ENCODE measurements at regions not wholly inside any gene's neighbourhood (a gene's known extent, or its start where the extent isn't known, plus 50 kb on each side); places are given as distances from the start of the nearest gene placed in this dataset.

GRCh38 chr3:107008213-107008612, 369.0 kb upstream of the CCDC54 start:
- no peaks in the 10 kb centered on the region for H3K36me3 Mint-ChIP-seq (ENCODE audit: low read depth)
- no peaks in the 10 kb centered on the region for H3K4me1 Mint-ChIP-seq
- no peak overlapping the region for H3K27ac Mint-ChIP-seq
- no peaks in the 10 kb centered on the region for H3K27me3 Mint-ChIP-seq
- no peak for DNase-seq
- intact Hi-C loops (cut with micrococcal nuclease): no loop called here
- no peaks in the 10 kb centered on the region for H3K9me3 Mint-ChIP-seq
- H3K4me3 Mint-ChIP-seq: no peak overlapping the region

DNA sequence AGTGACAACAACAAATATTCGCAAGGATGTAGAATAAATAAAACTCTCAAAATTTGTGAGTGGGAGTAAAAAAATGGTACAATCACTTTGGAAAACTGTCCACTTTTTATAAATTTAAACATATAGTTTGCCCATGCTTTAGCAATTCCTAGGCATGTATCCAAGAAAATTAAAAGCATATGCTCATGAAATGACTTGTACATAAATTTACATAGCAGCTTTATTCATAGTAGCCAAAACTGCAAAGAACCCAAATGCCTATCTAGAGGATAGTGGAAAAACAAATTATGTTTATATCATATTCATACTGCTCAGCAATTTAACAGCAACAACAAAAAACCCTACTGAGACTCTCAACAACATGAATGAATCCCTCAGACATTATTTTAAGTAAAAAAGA, 363.6 kb upstream of the CCDC54 start:
- Mint-ChIP-seq H3K27ac (no peak overlapping the region), H3K36me3 (ENCODE audit: low read depth) (no peaks in the 10 kb centered on the region), H3K4me3 (no peak overlapping the region), H3K27me3 (no peaks in the 10 kb centered on the region), H3K4me1 (no peaks in the 10 kb centered on the region), H3K9me3 (no peaks in the 10 kb centered on the region)
- no peak for DNase-seq
- intact Hi-C loops (cut with micrococcal nuclease): no loop called here

GRCh38 chr3:107024551-107025026, 352.6 kb upstream of the CCDC54 start:
- Mint-ChIP-seq H3K27me3 (no peaks in the 10 kb centered on the region), H3K4me1 (no peaks in the 10 kb centered on the region), H3K4me3 (no peak overlapping the region), H3K27ac (no peak overlapping the region), H3K36me3 (ENCODE audit: low read depth) (no peaks in the 10 kb centered on the region), H3K9me3 (no peaks in the 10 kb centered on the region)
- intact Hi-C loops (cut with micrococcal nuclease): no loop called here
- DNase-seq: no peak

GRCh38 chr3:107025961-107026360, 351.3 kb upstream of the CCDC54 start:
- Mint-ChIP-seq H3K36me3 (ENCODE audit: low read depth) (no peaks in the 10 kb centered on the region), H3K27me3 (no peaks in the 10 kb centered on the region), H3K9me3 (no peaks in the 10 kb centered on the region), H3K4me1 (no peaks in the 10 kb centered on the region), H3K27ac (no peak overlapping the region), H3K4me3 (no peak overlapping the region)
- intact Hi-C loops (cut with micrococcal nuclease): no loop called here
- DNase-seq: no peak

GRCh38 chr3:107028086-107028485, 349.2 kb upstream of the CCDC54 start:
- no peaks in the 10 kb centered on the region for H3K36me3 Mint-ChIP-seq (ENCODE audit: low read depth)
- intact Hi-C loops (cut with micrococcal nuclease): no loop called here
- no peaks in the 10 kb centered on the region for H3K9me3 Mint-ChIP-seq
- DNase-seq: no peak
- H3K4me1 Mint-ChIP-seq: no peaks in the 10 kb centered on the region
- H3K4me3 Mint-ChIP-seq: no peak overlapping the region
- H3K27me3 Mint-ChIP-seq: no peaks in the 10 kb centered on the region
- H3K27ac Mint-ChIP-seq: no peak overlapping the region

GRCh38 chr3:107028626-107029025, 348.6 kb upstream of the CCDC54 start:
- no peaks in the 10 kb centered on the region for H3K36me3 Mint-ChIP-seq (ENCODE audit: low read depth)
- intact Hi-C loops (cut with micrococcal nuclease): no loop called here

GRCh38 chr3:107032111-107032510, 345.1 kb upstream of the CCDC54 start:
- peaks cover 4% of the 10 kb centered on the region for H3K9me3 Mint-ChIP-seq
- no peak for DNase-seq
- no peaks in the 10 kb centered on the region for H3K27me3 Mint-ChIP-seq
- no peak overlapping the region for H3K4me3 Mint-ChIP-seq
- intact Hi-C loops (cut with micrococcal nuclease): no loop called here
- no peaks in the 10 kb centered on the region for H3K4me1 Mint-ChIP-seq
- H3K36me3 Mint-ChIP-seq (ENCODE audit: low read depth): no peaks in the 10 kb centered on the region
- H3K27ac Mint-ChIP-seq: no peak overlapping the region

More at GRCh38 chr3:107028626-107029025, 348.6 kb upstream of the CCDC54 start:
- H3K4me1 Mint-ChIP-seq: no peaks in the 10 kb centered on the region
- no peaks in the 10 kb centered on the region for H3K9me3 Mint-ChIP-seq
- H3K27me3 Mint-ChIP-seq: no peaks in the 10 kb centered on the region
- no peak for DNase-seq
- no peak overlapping the region for H3K27ac Mint-ChIP-seq
- no peak overlapping the region for H3K4me3 Mint-ChIP-seq

GRCh38 chr3:107034142-107034541, 343.1 kb upstream of the CCDC54 start:
- no peak overlapping the region for H3K27ac Mint-ChIP-seq
- no peaks in the 10 kb centered on the region for H3K4me1 Mint-ChIP-seq
- no peaks in the 10 kb centered on the region for H3K36me3 Mint-ChIP-seq (ENCODE audit: low read depth)
- intact Hi-C loops (cut with micrococcal nuclease): no loop called here
- no peaks in the 10 kb centered on the region for H3K27me3 Mint-ChIP-seq
- no peak overlapping the region for H3K4me3 Mint-ChIP-seq
- H3K9me3 Mint-ChIP-seq: peaks cover 10% of the 10 kb centered on the region
- DNase-seq: no peak

DNA sequence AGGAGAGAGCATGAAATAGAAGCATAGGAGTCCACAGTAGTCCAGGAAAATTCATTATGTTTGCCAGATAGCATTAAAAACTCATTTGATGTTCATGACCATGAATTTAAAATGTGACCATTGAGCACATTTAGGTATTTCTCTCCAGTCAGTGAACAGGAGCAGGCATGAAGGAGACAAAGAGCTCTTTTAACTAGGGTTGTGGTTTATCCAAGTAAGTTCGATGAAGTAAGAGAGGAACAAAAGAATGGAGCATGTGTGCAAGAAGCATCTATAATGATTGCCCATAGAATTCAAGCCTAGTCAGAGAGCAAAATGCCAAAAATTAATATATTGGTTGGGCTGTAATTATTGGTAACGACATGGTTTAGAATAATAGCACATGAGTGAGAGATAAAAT, 342.1 kb upstream of the CCDC54 start:
- intact Hi-C loops (cut with micrococcal nuclease): no loop called here
- Mint-ChIP-seq H3K27ac (no peak overlapping the region), H3K27me3 (no peaks in the 10 kb centered on the region), H3K36me3 (ENCODE audit: low read depth) (no peaks in the 10 kb centered on the region), H3K9me3 (peaks cover 10% of the 10 kb centered on the region), H3K4me3 (no peak overlapping the region), H3K4me1 (no peaks in the 10 kb centered on the region)
- no peak for DNase-seq

DNA sequence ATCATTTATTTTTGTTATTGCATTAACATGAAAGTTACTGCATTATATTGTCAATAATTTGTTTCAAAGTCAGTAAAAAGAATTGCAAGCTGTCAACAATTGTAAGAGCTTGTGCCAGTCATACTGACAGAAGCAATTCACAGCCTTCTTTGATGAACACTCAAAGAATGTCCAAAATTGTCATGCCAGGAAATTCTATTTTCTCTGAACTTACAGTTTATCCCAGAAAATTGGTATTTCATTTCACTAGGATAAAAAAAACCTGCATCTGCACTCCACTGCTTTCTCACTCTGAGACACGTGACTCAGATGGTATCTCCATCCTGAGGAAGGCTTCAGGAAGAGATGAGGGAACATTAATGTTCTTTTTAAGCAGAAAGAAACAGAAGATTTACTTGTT, 332.6 kb upstream of the CCDC54 start:
- Mint-ChIP-seq H3K27ac (no peak overlapping the region), H3K27me3 (no peaks in the 10 kb centered on the region), H3K36me3 (ENCODE audit: low read depth) (no peaks in the 10 kb centered on the region), H3K9me3 (no peaks in the 10 kb centered on the region), H3K4me3 (no peak overlapping the region), H3K4me1 (no peaks in the 10 kb centered on the region)
- intact Hi-C loops (cut with micrococcal nuclease): no loop called here
- DNase-seq: no peak

- DNase-seq: no peak
- no peak overlapping the region for H3K4me3 Mint-ChIP-seq
- H3K27ac Mint-ChIP-seq: no peak overlapping the region
- H3K27me3 Mint-ChIP-seq: no peaks in the 10 kb centered on the region
- intact Hi-C loops (cut with micrococcal nuclease): no loop called here
- no peaks in the 10 kb centered on the region for H3K36me3 Mint-ChIP-seq (ENCODE audit: low read depth)
- no peaks in the 10 kb centered on the region for H3K4me1 Mint-ChIP-seq
- H3K9me3 Mint-ChIP-seq: no peaks in the 10 kb centered on the region
Measured at GRCh38 chr3:107045791-107046190, 331.4 kb upstream of the CCDC54 start.

DNA sequence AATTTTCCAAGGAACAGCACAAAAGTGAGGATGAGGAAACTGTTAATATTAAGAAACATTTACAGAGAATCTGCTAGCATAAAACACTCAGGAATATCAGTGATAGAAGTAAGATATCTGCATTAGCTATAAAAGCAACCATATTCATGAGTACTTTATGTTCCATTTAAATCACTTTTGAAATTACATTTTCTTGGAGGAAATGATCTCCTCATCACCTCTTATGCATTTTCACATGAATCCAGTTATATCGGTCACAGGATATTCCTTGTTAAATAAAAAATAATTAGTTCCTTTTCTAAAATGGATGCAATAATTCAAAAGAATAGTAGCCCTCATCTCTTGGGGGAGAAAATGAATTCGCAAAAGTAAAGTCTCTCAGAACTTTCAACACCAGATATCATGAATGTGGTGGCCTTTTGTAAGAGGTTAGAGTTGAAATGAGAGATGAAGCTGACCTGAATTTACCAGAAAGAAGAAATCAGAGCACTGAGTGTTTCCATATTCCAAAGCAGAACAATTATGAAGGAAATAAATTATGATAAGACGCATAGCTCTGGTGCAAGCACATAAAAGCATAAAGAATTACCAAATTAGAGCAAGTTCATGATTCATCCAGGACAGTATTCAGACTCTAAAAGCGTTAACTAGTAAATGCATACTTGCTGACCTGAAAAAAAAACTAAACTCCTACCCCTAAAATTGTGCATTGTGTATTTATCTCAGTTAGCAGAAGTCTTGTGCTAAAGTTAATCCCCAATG, 321.9 kb upstream of the CCDC54 start:
- Mint-ChIP-seq H3K9me3 (no peaks in the 10 kb centered on the region), H3K27ac (no peak overlapping the region), H3K36me3 (ENCODE audit: low read depth) (no peaks in the 10 kb centered on the region), H3K4me3 (no peak overlapping the region), H3K4me1 (no peaks in the 10 kb centered on the region), H3K27me3 (peaks cover 4% of the 10 kb centered on the region)
- DNase-seq: no peak
- intact Hi-C loops (cut with micrococcal nuclease): no loop called here

DNA sequence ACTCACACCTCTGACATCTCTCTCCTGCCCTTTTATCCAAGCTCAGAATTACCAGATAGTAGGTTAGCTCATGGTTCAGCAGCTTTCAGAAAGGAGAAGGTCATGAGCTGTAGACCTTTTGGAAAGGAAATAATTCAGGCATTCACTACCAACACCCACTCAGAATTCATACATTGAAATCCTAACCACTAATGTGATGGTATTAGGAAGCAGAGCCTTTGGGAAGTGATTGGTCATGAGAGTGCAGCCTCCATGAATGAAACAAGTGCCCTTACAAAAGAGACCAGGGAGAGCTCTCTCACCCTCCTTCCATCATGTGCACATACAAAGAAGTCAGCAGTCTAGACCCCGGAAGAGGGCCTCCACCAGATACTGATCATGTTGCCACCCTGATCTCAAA, 315.8 kb upstream of the CCDC54 start:
- intact Hi-C loops (cut with micrococcal nuclease): loop anchor here (5.0 to 10.0 kb wide), 7 partner anchors 237 to 1544 kb away; no protein-coding TSS in a partner anchor
- Mint-ChIP-seq H3K36me3 (ENCODE audit: low read depth) (no peaks in the 10 kb centered on the region), H3K9me3 (no peaks in the 10 kb centered on the region), H3K4me1 (peaks cover 12% of the 10 kb centered on the region), H3K27me3 (peaks cover 8% of the 10 kb centered on the region), H3K27ac (no peak overlapping the region), H3K4me3 (no peak overlapping the region)
- DNase-seq: no peak

DNA sequence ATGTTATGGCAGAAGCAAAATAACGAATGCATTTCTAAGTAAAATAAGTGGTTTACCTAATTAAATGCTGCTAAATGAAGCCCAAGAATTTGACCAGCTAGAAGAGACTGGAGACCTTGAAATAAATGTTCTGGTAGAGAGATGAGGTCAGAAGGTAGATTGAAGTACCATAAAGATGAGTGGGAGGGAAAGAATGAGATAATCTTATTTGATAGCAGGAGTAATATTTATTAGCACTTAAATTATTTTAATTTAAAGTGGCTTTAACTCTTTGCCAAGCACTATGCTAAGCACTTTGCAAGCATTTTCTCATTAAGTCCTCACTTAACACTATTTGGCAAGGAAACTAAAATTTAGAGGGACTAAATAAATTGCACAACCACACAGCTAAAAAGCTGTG, 314.9 kb upstream of the CCDC54 start:
- H3K27me3 Mint-ChIP-seq: peaks cover 8% of the 10 kb centered on the region
- H3K9me3 Mint-ChIP-seq: peaks cover 4% of the 10 kb centered on the region
- H3K4me1 Mint-ChIP-seq: peaks cover 14% of the 10 kb centered on the region
- no peaks in the 10 kb centered on the region for H3K36me3 Mint-ChIP-seq (ENCODE audit: low read depth)
- H3K4me3 Mint-ChIP-seq: no peak overlapping the region
- no peak for DNase-seq
- H3K27ac Mint-ChIP-seq: no peak overlapping the region
- intact Hi-C loops (cut with micrococcal nuclease): loop anchor here (5.0 to 10.0 kb wide), 7 partner anchors 238 to 1545 kb away; no protein-coding TSS in a partner anchor

GRCh38 chr3:107062787-107063186, 314.5 kb upstream of the CCDC54 start:
- Mint-ChIP-seq H3K4me3 (no peak overlapping the region), H3K27me3 (peaks cover 8% of the 10 kb centered on the region), H3K9me3 (peaks cover 4% of the 10 kb centered on the region), H3K4me1 (peaks cover 14% of the 10 kb centered on the region), H3K27ac (no peak overlapping the region), H3K36me3 (ENCODE audit: low read depth) (no peaks in the 10 kb centered on the region)
- DNase-seq: no peak
- intact Hi-C loops (cut with micrococcal nuclease): loop anchor here (5.0 to 10.0 kb wide), 7 partner anchors 238 to 1545 kb away; no protein-coding TSS in a partner anchor
